Type B pancreatic cell (in vitro differentiated cells): ENCODE measurements at regions not wholly inside any gene's neighbourhood (a gene's known extent, or its start where the extent isn't known, plus 50 kb on each side); places are given as distances from the start of the nearest gene placed in this dataset.
"Not testable (repeated sequence)": the region's sequence is repeated elsewhere in the genome, so short reads cannot be mapped to it uniquely, and the experiment has no call there.

Experiments
- DNase-seq: peaks from one replicate; pipeline ENCODE4 v3.0.0; 2021; ENCODE audit warnings: mixed read lengths; ENCODE audit not compliant: unreplicated experiment; ENCODE audit errors: extremely low spot score
- H3K27ac Mint-ChIP-seq: 2 replicates; pipeline ENCODE4 v1.8.0; 2021; ENCODE audit warnings: mild to moderate bottlenecking, mixed read lengths
- H3K27me3 Mint-ChIP-seq: 2 replicates; pipeline ENCODE4 v1.8.0; 2021; ENCODE audit warnings: mixed read lengths
- H3K36me3 Mint-ChIP-seq: 2 replicates; pipeline ENCODE4 v1.8.0; 2021; ENCODE audit warnings: mixed read lengths
- H3K4me1 Mint-ChIP-seq: one replicate; pipeline ENCODE4 v1.8.0; 2021; ENCODE audit warnings: mixed read lengths; ENCODE audit not compliant: unreplicated experiment
- H3K4me3 Mint-ChIP-seq: 2 replicates; pipeline ENCODE4 v1.8.0; 2021; ENCODE audit warnings: mild to moderate bottlenecking, mixed read lengths
- H3K9me3 Mint-ChIP-seq: 2 replicates; pipeline ENCODE4 v1.8.0; 2021; ENCODE audit warnings: mixed read lengths
- CTCF ChIP-seq: fragments of 200-600 bp; sonication (generic); conservative IDR thresholded peaks from 2 replicates; pipeline ENCODE4 v1.5.0; 2021; ENCODE audit warnings: antibody characterized with exemption, mild to moderate bottlenecking

GRCh38 chr19:28549680-28550277, 663.2 kb downstream of the UQCRFS1 start:
- H3K9me3 Mint-ChIP-seq = no peaks in the 10 kb centered on the region
- no peak for DNase-seq
- peaks cover 4% of the 10 kb centered on the region for H3K27me3 Mint-ChIP-seq
- no peak overlapping the region for H3K27ac Mint-ChIP-seq
- H3K36me3 Mint-ChIP-seq = no peaks in the 10 kb centered on the region
- no peak for TF ChIP-seq CTCF
- H3K4me1 Mint-ChIP-seq = no peaks in the 10 kb centered on the region
- H3K4me3 Mint-ChIP-seq = no peak overlapping the region

- H3K27me3 Mint-ChIP-seq = no peaks in the 10 kb centered on the region
Measured at GRCh38 chr19:28546148-28546685, 666.7 kb downstream of the UQCRFS1 start.

GRCh38 chr19:28545397-28545796, 667.6 kb downstream of the UQCRFS1 start:
- not testable (repeated sequence) for DNase-seq, H3K4me3 Mint-ChIP-seq, H3K27ac Mint-ChIP-seq, H3K36me3 Mint-ChIP-seq, H3K9me3 Mint-ChIP-seq, H3K4me1 Mint-ChIP-seq, H3K27me3 Mint-ChIP-seq

More at GRCh38 chr19:28546148-28546685, 666.7 kb downstream of the UQCRFS1 start:
- no peak for TF ChIP-seq CTCF
- H3K4me3 Mint-ChIP-seq = no peak overlapping the region
- no peaks in the 10 kb centered on the region for H3K9me3 Mint-ChIP-seq
- H3K27ac Mint-ChIP-seq = no peak overlapping the region
- H3K4me1 Mint-ChIP-seq = no peaks in the 10 kb centered on the region
- no peak for DNase-seq
- no peaks in the 10 kb centered on the region for H3K36me3 Mint-ChIP-seq

- Mint-ChIP-seq H3K27me3 (no peaks in the 10 kb centered on the region), H3K4me1 (no peaks in the 10 kb centered on the region), H3K27ac (no peak overlapping the region), H3K36me3 (no peaks in the 10 kb centered on the region), H3K9me3 (no peaks in the 10 kb centered on the region), H3K4me3 (no peak overlapping the region)
- no peak for TF ChIP-seq CTCF
- DNase-seq = no peak
Measured at GRCh38 chr19:28544451-28545261, 668.3 kb downstream of the UQCRFS1 start.

- no peaks in the 10 kb centered on the region for H3K36me3 Mint-ChIP-seq
- H3K27me3 Mint-ChIP-seq = no peaks in the 10 kb centered on the region
- DNase-seq = no peak
- no peaks in the 10 kb centered on the region for H3K9me3 Mint-ChIP-seq
- no peaks in the 10 kb centered on the region for H3K4me1 Mint-ChIP-seq
- no peak overlapping the region for H3K4me3 Mint-ChIP-seq
- TF ChIP-seq CTCF = no peak
- no peak overlapping the region for H3K27ac Mint-ChIP-seq
Measured at GRCh38 chr19:28543244-28543776, 669.6 kb downstream of the UQCRFS1 start.
